IMR-90 (cell line): ENCODE measurements at regions not wholly inside any gene's neighbourhood (a gene's known extent, or its start where the extent isn't known, plus 50 kb on each side); places are given as distances from the start of the nearest gene placed in this dataset.

Experiments
- BHLHE40 ChIP-seq: fragments of 150-350 bp; IDR thresholded peaks from 2 replicates; pipeline ENCODE4 v1.6.1; 2016; ENCODE audit warnings: mild to moderate bottlenecking, low read depth, low read length
- CEBPB ChIP-seq: IDR thresholded peaks from 2 replicates; pipeline ENCODE4 v1.6.1; 2012; ENCODE audit warnings: low read depth, low read length, improper control_type of control experiment
- MAZ ChIP-seq: IDR thresholded peaks from 2 replicates; pipeline ENCODE4 v1.6.1; 2012; ENCODE audit warnings: low read depth, mild to moderate bottlenecking, low read length, improper control_type of control experiment, moderate library complexity, borderline replicate concordance
- POLR2A ChIP-seq: IDR thresholded peaks from 2 replicates; pipeline ENCODE4 v1.6.1; 2012; ENCODE audit warnings: mild to moderate bottlenecking, low read depth, low read length
- RCOR1 ChIP-seq: IDR thresholded peaks from 2 replicates; pipeline ENCODE4 v1.6.1; 2012; ENCODE audit warnings: mild to moderate bottlenecking, low read length, improper control_type of control experiment; ENCODE audit not compliant: insufficient replicate concordance
- RFX5 ChIP-seq: IDR thresholded peaks from 2 replicates; pipeline ENCODE4 v1.8.0; 2012; ENCODE audit warnings: low read depth, mild to moderate bottlenecking, low read length, moderate library complexity
- SMC3 ChIP-seq: fragments of 150-350 bp; IDR thresholded peaks from 2 replicates; pipeline ENCODE4 v1.6.1; 2016; ENCODE audit warnings: low read depth, mild to moderate bottlenecking, antibody characterized with exemption, low read length, moderate library complexity
- TF ChIP-seq, protein P1 (sequence below): conservative IDR thresholded peaks from 2 replicates; pipeline ENCODE4 v1.5.1; 2012; ENCODE audit warnings: mild to moderate bottlenecking, low read depth, low read length, improper control_type of control experiment
- TF ChIP-seq, protein P2 (sequence below): fragments of 150-350 bp; IDR thresholded peaks from 2 replicates; pipeline ENCODE4 v1.6.1; 2017; ENCODE audit warnings: mild to moderate bottlenecking, antibody characterized with exemption, low read length, low read depth
- TF ChIP-seq, protein P3 (sequence below): fragments of 150-350 bp; IDR thresholded peaks from 2 replicates; pipeline ENCODE4 v1.6.1; 2016; ENCODE audit warnings: low read depth, mild to moderate bottlenecking, low read length, moderate library complexity, borderline replicate concordance

DNA sequence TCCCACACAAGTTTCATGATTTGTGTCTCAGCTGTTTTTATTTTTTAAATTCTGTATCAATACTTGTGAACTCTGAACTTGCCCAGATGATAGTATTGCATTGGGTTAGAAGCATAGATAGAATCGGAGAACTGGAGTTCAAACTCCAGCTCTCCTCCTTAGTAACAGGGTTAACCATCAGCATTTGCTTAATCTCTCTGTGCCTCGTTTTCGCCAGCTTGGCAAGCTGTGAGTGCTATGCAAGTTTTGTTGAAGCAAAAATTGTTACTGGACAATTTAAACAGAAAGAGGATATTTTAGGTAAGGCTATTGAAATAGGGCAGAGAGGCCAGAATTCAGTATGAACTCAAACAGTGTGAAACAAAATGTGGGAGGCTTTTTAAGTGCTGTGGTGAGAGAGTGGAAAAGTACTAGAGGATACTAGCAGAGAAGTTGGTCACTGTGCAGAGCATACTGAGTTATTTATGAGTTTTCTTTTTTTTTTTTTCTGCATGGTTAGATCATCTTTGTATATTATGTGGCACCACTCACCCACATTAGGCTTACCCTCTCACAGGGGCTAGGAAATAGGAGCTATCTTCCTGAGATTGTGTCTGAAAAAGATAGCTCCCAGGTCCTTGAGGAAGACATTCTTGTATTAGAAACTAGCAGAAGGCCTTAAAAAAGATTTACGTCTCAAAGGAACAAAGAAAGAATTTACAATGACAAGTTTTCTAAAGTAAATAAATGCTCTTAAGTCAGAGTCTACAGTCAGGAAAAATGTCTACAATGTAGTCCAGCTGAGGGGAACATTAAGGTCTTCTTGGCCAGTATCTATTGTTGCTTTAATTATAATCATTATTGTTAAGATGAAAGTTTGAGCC lies 1126.6 kb downstream of the FAT4 start:
- TF ChIP-seq POLR2A (no peak), BHLHE40 (no peak), RCOR1 (no peak), SMC3 (no peak), RFX5 (no peak), MAZ (no peak), CEBPB (no peak)
- TF ChIP-seq, protein P1, sequence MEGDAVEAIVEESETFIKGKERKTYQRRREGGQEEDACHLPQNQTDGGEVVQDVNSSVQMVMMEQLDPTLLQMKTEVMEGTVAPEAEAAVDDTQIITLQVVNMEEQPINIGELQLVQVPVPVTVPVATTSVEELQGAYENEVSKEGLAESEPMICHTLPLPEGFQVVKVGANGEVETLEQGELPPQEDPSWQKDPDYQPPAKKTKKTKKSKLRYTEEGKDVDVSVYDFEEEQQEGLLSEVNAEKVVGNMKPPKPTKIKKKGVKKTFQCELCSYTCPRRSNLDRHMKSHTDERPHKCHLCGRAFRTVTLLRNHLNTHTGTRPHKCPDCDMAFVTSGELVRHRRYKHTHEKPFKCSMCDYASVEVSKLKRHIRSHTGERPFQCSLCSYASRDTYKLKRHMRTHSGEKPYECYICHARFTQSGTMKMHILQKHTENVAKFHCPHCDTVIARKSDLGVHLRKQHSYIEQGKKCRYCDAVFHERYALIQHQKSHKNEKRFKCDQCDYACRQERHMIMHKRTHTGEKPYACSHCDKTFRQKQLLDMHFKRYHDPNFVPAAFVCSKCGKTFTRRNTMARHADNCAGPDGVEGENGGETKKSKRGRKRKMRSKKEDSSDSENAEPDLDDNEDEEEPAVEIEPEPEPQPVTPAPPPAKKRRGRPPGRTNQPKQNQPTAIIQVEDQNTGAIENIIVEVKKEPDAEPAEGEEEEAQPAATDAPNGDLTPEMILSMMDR: no peak
- TF ChIP-seq, protein P2, sequence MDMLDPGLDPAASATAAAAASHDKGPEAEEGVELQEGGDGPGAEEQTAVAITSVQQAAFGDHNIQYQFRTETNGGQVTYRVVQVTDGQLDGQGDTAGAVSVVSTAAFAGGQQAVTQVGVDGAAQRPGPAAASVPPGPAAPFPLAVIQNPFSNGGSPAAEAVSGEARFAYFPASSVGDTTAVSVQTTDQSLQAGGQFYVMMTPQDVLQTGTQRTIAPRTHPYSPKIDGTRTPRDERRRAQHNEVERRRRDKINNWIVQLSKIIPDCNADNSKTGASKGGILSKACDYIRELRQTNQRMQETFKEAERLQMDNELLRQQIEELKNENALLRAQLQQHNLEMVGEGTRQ: no peak
- TF ChIP-seq, protein P3, sequence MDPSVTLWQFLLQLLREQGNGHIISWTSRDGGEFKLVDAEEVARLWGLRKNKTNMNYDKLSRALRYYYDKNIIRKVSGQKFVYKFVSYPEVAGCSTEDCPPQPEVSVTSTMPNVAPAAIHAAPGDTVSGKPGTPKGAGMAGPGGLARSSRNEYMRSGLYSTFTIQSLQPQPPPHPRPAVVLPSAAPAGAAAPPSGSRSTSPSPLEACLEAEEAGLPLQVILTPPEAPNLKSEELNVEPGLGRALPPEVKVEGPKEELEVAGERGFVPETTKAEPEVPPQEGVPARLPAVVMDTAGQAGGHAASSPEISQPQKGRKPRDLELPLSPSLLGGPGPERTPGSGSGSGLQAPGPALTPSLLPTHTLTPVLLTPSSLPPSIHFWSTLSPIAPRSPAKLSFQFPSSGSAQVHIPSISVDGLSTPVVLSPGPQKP: no peak
